ENCODE measurements at regions not wholly inside any gene's neighbourhood (a gene's known extent, or its start where the extent isn't known, plus 50 kb on each side); places are given as distances from the start of the nearest gene placed in this dataset.

DNA sequence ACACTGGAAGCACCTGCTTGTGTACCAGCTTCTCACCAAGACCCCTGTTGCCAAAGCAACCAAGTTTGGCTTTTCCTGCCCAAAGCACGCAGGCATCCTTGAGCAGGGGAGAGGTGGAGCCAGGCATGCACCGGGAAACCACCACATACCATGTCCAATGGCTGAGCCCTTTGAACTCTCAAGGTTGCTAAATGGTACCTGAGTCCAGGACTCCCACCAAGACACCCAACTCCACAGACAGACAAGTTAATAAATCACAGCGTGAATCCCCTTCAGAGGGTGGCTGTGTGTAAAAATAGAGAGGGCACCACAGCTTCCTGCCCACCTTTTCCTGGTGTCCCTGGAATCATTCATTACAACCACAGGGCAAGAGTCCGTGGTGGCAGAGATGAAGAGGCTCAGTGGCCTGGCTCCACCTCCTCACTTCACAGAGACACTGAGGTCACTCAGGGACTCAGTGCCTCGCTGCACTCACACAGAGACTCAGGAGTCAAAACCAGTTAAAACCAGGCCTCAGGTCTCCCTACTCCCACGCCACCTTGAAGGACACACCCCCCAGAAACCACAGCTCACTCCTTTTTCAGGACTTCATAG, 143.7 kb downstream of the C5orf15 start:
- dilution Hi-C loops (cut with MboI; ENCODE audit: extremely low pct_ligation_motif_present, low sequenced_read_pairs) = no loop called here
- H3K27ac ChIP-seq (ENCODE audit: control insufficient read depth, insufficient read depth, low read length) = no peak overlapping the region
- H3K9me1 ChIP-seq (ENCODE audit: control insufficient read depth, extremely low read depth, insufficient read depth, low read length) = no peaks in the 10 kb centered on the region
- no peaks in the 10 kb centered on the region for H3K9me3 ChIP-seq (ENCODE audit: control insufficient read depth, low read depth, low read length)
- no peak for DNase-seq (ENCODE audit: low read depth, low spot score)
- no peak overlapping the region for H2AFZ ChIP-seq (ENCODE audit: control insufficient read depth, low read length)
- no peak overlapping the region for H3K9ac ChIP-seq (ENCODE audit: control insufficient read depth, extremely low read depth, insufficient read depth, low read length)
- H4K20me1 ChIP-seq (ENCODE audit: control insufficient read depth, extremely low read depth, insufficient read depth, low read length) = no peaks in the 10 kb centered on the region
- no peaks in the 10 kb centered on the region for H3K79me2 ChIP-seq (ENCODE audit: control insufficient read depth, insufficient read depth, low read length)
- no peak overlapping the region for H3K4me2 ChIP-seq (ENCODE audit: control insufficient read depth, extremely low read depth, insufficient read depth, low read depth, low read length)
- H3K27me3 ChIP-seq (ENCODE audit: control insufficient read depth, extremely low read depth, insufficient read depth, low read length) = peaks cover 14% of the 10 kb centered on the region
- H3K36me3 ChIP-seq (ENCODE audit: control insufficient read depth in 2 of 2, extremely low read depth in 1 of 2, insufficient read depth in 2 of 2, low read length in 2 of 2) = no peaks in the 10 kb centered on the region
- TF ChIP-seq EZH2 (IDR thresholded peaks at IDR 0.05; ENCODE audit: low read length) = no peak
- TF ChIP-seq, protein P1, sequence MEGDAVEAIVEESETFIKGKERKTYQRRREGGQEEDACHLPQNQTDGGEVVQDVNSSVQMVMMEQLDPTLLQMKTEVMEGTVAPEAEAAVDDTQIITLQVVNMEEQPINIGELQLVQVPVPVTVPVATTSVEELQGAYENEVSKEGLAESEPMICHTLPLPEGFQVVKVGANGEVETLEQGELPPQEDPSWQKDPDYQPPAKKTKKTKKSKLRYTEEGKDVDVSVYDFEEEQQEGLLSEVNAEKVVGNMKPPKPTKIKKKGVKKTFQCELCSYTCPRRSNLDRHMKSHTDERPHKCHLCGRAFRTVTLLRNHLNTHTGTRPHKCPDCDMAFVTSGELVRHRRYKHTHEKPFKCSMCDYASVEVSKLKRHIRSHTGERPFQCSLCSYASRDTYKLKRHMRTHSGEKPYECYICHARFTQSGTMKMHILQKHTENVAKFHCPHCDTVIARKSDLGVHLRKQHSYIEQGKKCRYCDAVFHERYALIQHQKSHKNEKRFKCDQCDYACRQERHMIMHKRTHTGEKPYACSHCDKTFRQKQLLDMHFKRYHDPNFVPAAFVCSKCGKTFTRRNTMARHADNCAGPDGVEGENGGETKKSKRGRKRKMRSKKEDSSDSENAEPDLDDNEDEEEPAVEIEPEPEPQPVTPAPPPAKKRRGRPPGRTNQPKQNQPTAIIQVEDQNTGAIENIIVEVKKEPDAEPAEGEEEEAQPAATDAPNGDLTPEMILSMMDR (optimal IDR thresholded peaks at IDR 0.05 in 1 of 3, IDR thresholded peaks at IDR 0.05 in 1 of 3, conservative IDR thresholded peaks at IDR 0.05 in 1 of 3; ENCODE audit: extremely low read depth in 1 of 3, insufficient read depth in 2 of 3, low read length in 3 of 3) = no peak
- no peak overlapping the region for H3K4me3 ChIP-seq (ENCODE audit: control insufficient read depth in 2 of 3, extremely low read depth in 1 of 3, insufficient read depth in 2 of 3, low read depth in 1 of 3, low read length in 3 of 3)
- FAIRE-seq = no peak
- peaks cover 7% of the 10 kb centered on the region for H3K4me1 ChIP-seq (ENCODE audit: control insufficient read depth, extremely low read depth, insufficient read depth, low read length)

GRCh38 chr5:133821889-133822288, 146.5 kb downstream of the C5orf15 start:
- Histone ChIP-seq H3K79me2 (ENCODE audit: control insufficient read depth, insufficient read depth, low read length) (no peaks in the 10 kb centered on the region), H3K4me3 (ENCODE audit: control insufficient read depth in 2 of 3, extremely low read depth in 1 of 3, insufficient read depth in 2 of 3, low read depth in 1 of 3, low read length in 3 of 3) (no peak overlapping the region), H4K20me1 (ENCODE audit: control insufficient read depth, extremely low read depth, insufficient read depth, low read length) (no peaks in the 10 kb centered on the region), H3K9me3 (ENCODE audit: control insufficient read depth, low read depth, low read length) (no peaks in the 10 kb centered on the region), H3K4me2 (ENCODE audit: control insufficient read depth, extremely low read depth, insufficient read depth, low read depth, low read length) (no peak overlapping the region), H3K27ac (ENCODE audit: control insufficient read depth, insufficient read depth, low read length) (no peak overlapping the region), H3K27me3 (ENCODE audit: control insufficient read depth, extremely low read depth, insufficient read depth, low read length) (peaks cover 19% of the 10 kb centered on the region), H3K36me3 (ENCODE audit: control insufficient read depth in 2 of 2, extremely low read depth in 1 of 2, insufficient read depth in 2 of 2, low read length in 2 of 2) (no peaks in the 10 kb centered on the region), H2AFZ (ENCODE audit: control insufficient read depth, low read length) (no peak overlapping the region), H3K9ac (ENCODE audit: control insufficient read depth, extremely low read depth, insufficient read depth, low read length) (no peak overlapping the region), H3K4me1 (ENCODE audit: control insufficient read depth, extremely low read depth, insufficient read depth, low read length) (peaks cover 14% of the 10 kb centered on the region), H3K9me1 (ENCODE audit: control insufficient read depth, extremely low read depth, insufficient read depth, low read length) (no peaks in the 10 kb centered on the region)
- TF ChIP-seq, protein P1 (optimal IDR thresholded peaks at IDR 0.05 in 1 of 3, IDR thresholded peaks at IDR 0.05 in 1 of 3, conservative IDR thresholded peaks at IDR 0.05 in 1 of 3; ENCODE audit: extremely low read depth in 1 of 3, insufficient read depth in 2 of 3, low read length in 3 of 3) = no peak
- TF ChIP-seq EZH2 (IDR thresholded peaks at IDR 0.05; ENCODE audit: low read length) = no peak
- dilution Hi-C loops (cut with MboI; ENCODE audit: extremely low pct_ligation_motif_present, low sequenced_read_pairs) = no loop called here
- no peak for FAIRE-seq
- DNase-seq (ENCODE audit: low read depth, low spot score) = no peak
